Calu3 (cell line): ENCODE measurements at regions not wholly inside any gene's neighbourhood (a gene's known extent, or its start where the extent isn't known, plus 50 kb on each side); places are given as distances from the start of the nearest gene placed in this dataset.

ENCODE experiments used
- BruUV-seq: library from RNA; stranded (reverse); fragments of 400-500 nt; replicated peaks from 2 replicates; lab custom pipeline; 2021; lab: Mats Ljungman, UMichigan
- CTCF ChIA-PET: fragments of 300-600 bp; sonication (Branson Sonifier 250); formaldehyde crosslinking; loops from one replicate; lab custom pipeline; 2022; ENCODE audit warnings: antibody characterized with exemption; lab: Charles Lee
- DNase-seq: peaks from one replicate; pipeline ENCODE4 v3.0.0; 2022
- H3K27ac Mint-ChIP-seq: one replicate; pipeline ENCODE4 v1.8.0; 2022; ENCODE audit warnings: mixed read lengths; ENCODE audit not compliant: unreplicated experiment
- H3K27me3 Mint-ChIP-seq: one replicate; pipeline ENCODE4 v1.8.0; 2022; ENCODE audit warnings: mixed read lengths; ENCODE audit not compliant: unreplicated experiment
- H3K36me3 Mint-ChIP-seq: one replicate; pipeline ENCODE4 v1.8.0; 2022; ENCODE audit warnings: mild to moderate bottlenecking, moderate library complexity, mixed read lengths; ENCODE audit not compliant: insufficient read depth, unreplicated experiment
- H3K4me1 Mint-ChIP-seq: one replicate; pipeline ENCODE4 v1.8.0; 2022; ENCODE audit warnings: mild to moderate bottlenecking, low read depth, mixed read lengths; ENCODE audit not compliant: unreplicated experiment
- H3K4me3 Mint-ChIP-seq: one replicate; pipeline ENCODE4 v1.8.0; 2022; ENCODE audit warnings: mild to moderate bottlenecking, low read depth, moderate library complexity, mixed read lengths; ENCODE audit not compliant: unreplicated experiment
- H3K9me3 Mint-ChIP-seq: one replicate; pipeline ENCODE4 v1.8.0; 2022; ENCODE audit warnings: low read depth, mixed read lengths; ENCODE audit not compliant: unreplicated experiment
- CTCF ChIP-seq: fragments of 200-600 bp; IDR thresholded peaks from one replicate; pipeline ENCODE4 v1.8.0; 2022; ENCODE audit warnings: antibody characterized with exemption; ENCODE audit not compliant: unreplicated experiment
- intact Hi-C: fragments of 100-400 bp; cut with micrococcal nuclease; formaldehyde crosslinking; loops from one replicate; pipeline ENCODE4 v1.10.0; 2022; ENCODE audit not compliant: unreplicated experiment

GRCh38 chr2:41774011-41774605 is 273.7 kb upstream of the PKDCC start:
- Mint-ChIP-seq H3K36me3 (no peaks in the 10 kb centered on the region), H3K27me3 (peaks cover 42% of the 10 kb centered on the region), H3K9me3 (peaks cover 2% of the 10 kb centered on the region), H3K4me1 (no peaks in the 10 kb centered on the region), H3K4me3 (no peak overlapping the region), H3K27ac (no peak overlapping the region)
- intact Hi-C loops, result no loop called here
- BruUV-seq, result no TSS peak
- no peak for DNase-seq
- CTCF ChIA-PET, result no interaction called here
- TF ChIP-seq CTCF, result no peak

- H3K27me3 Mint-ChIP-seq, result peaks cover 36% of the 10 kb centered on the region
- H3K36me3 Mint-ChIP-seq, result no peaks in the 10 kb centered on the region
- H3K4me1 Mint-ChIP-seq, result no peaks in the 10 kb centered on the region
- no TSS peak for BruUV-seq
- DNase-seq, result no peak
- no peak overlapping the region for H3K27ac Mint-ChIP-seq
- no peak for TF ChIP-seq CTCF
- CTCF ChIA-PET, result no interaction called here
- H3K9me3 Mint-ChIP-seq, result peaks cover 2% of the 10 kb centered on the region
- intact Hi-C loops, result no loop called here
- no peak overlapping the region for H3K4me3 Mint-ChIP-seq
Measured at GRCh38 chr2:41775366-41776025, 272.3 kb upstream of the PKDCC start.

- DNase-seq, result no peak
- H3K9me3 Mint-ChIP-seq, result peaks cover 2% of the 10 kb centered on the region
- TF ChIP-seq CTCF, result no peak
Measured at GRCh38 chr2:41779888-41780287, 267.9 kb upstream of the PKDCC start.

GRCh38 chr2:41782306-41783158 is 265.3 kb upstream of the PKDCC start:
- Mint-ChIP-seq H3K4me1 (peaks cover 8% of the 10 kb centered on the region), H3K9me3 (no peaks in the 10 kb centered on the region), H3K27ac (no peak overlapping the region), H3K27me3 (peaks cover 30% of the 10 kb centered on the region), H3K36me3 (no peaks in the 10 kb centered on the region), H3K4me3 (no peak overlapping the region)
- BruUV-seq, result no TSS peak
- intact Hi-C loops, result loop anchor here (1.0 to 10.0 kb wide), 5 partner anchors 85 to 1868 kb away; no protein-coding TSS in a partner anchor
- CTCF ChIA-PET, result interaction anchor here (1.5 kb wide), 1 partner anchor 1869 kb away, joined by 5 read pairs; no protein-coding TSS in a partner anchor
- TF ChIP-seq CTCF, result peak; percentile 46
- peak; percentile 46 for DNase-seq

More at GRCh38 chr2:41779888-41780287, 267.9 kb upstream of the PKDCC start:
- intact Hi-C loops, result loop anchor here (5.0 to 10.0 kb wide), 3 partner anchors 83 to 1865 kb away; no protein-coding TSS in a partner anchor
- Mint-ChIP-seq H3K27me3 (peaks cover 30% of the 10 kb centered on the region), H3K36me3 (no peaks in the 10 kb centered on the region), H3K27ac (no peak overlapping the region), H3K4me1 (peaks cover 8% of the 10 kb centered on the region), H3K4me3 (no peak overlapping the region)
- CTCF ChIA-PET, result interaction anchor here (1.8 kb wide), 1 partner anchor 366 kb away, joined by 5 read pairs; no protein-coding TSS in a partner anchor
- no TSS peak for BruUV-seq
